Prostate gland (tissue), 2 donors: ENCODE measurements at regions not wholly inside any gene's neighbourhood (a gene's known extent, or its start where the extent isn't known, plus 50 kb on each side); places are given as distances from the start of the nearest gene placed in this dataset.

Experiments used
- DNase-seq: peaks from one replicate; pipeline ENCODE4 v3.0.0-alpha.2; 2019; ENCODE audit warnings: low spot score
- H3K27ac ChIP-seq, 2 donors: fragments of 200-600 bp; sonication (generic); 2 replicates each; pipeline ENCODE4 v1.5.1; 2017 to 2019
- H3K27me3 ChIP-seq: fragments of 200-600 bp; sonication (generic); replicated peaks from 2 replicates; pipeline ENCODE4 v1.5.1; 2019; ENCODE audit not compliant: insufficient read depth
- H3K36me3 ChIP-seq, 2 donors: fragments of 200-600 bp; sonication (generic); 1 replicate in 1 of 2; 2 replicates in 1 of 2; pipeline versions ENCODE4 v1.5.1 to v1.8.1; 2017 to 2019
- H3K4me1 ChIP-seq: fragments of 200-600 bp; sonication (generic); replicated peaks from 2 replicates; pipeline ENCODE4 v1.5.1; 2019
- H3K4me3 ChIP-seq, 2 donors: fragments of 200-600 bp; sonication (generic); 2 replicates each; pipeline ENCODE4 v1.5.1; 2017 to 2019
- H3K9me3 ChIP-seq: fragments of 200-600 bp; sonication (generic); 2 replicates; pipeline ENCODE4 v1.5.1; 2017
- POLR2A ChIP-seq: fragments of 450-650 bp; IDR thresholded peaks from one replicate; pipeline ENCODE4 v1.6.1; 2016; ENCODE audit warnings: antibody characterized with exemption, mild to moderate bottlenecking
- POLR2AphosphoS5 ChIP-seq: sonication (generic); formaldehyde crosslinking; IDR thresholded peaks from one replicate; pipeline ENCODE4 v1.6.1; 2017; ENCODE audit warnings: antibody characterized with exemption
- WGBS: methylation state at CpG from one replicate; pipeline ENCODE4 v1.1.5; 2018; 5-methylcytosine and 5-hydroxymethylcytosine counted together
- intact Hi-C: fragments of 100-400 bp; cut with DNase I; formaldehyde crosslinking; loops from one replicate; pipeline ENCODE4 v1.14.2; 2022
- TF ChIP-seq, protein P1 (sequence below), 4 experiments: fragments of 200-600 bp in 2 of 4; fragments of 450-650 bp in 2 of 4; sonication (generic) in 2 of 4; IDR thresholded peaks; 1 replicate in 3 of 4; 2 replicates in 1 of 4; pipeline ENCODE4 v1.5.1; 2016 to 2019; ENCODE audit warnings: antibody characterized with exemption in 4 of 4, mild to moderate bottlenecking in 2 of 4, moderate library complexity in 2 of 4

GRCh38 chr17:15129986-15130385 is 135.1 kb downstream of the PMP22 start:
- Histone ChIP-seq H3K9me3 (no peaks in the 10 kb centered on the region), H3K4me1 (no peaks in the 10 kb centered on the region), H3K36me3 (no peaks in the 10 kb centered on the region), H3K27ac (no peak overlapping the region), H3K27me3 (no peaks in the 10 kb centered on the region), H3K4me3 (no peak overlapping the region)
- WGBS = 26% methylated on average over 3 of the region's 3 CpGs
- DNase-seq = no peak
- TF ChIP-seq, protein P1, sequence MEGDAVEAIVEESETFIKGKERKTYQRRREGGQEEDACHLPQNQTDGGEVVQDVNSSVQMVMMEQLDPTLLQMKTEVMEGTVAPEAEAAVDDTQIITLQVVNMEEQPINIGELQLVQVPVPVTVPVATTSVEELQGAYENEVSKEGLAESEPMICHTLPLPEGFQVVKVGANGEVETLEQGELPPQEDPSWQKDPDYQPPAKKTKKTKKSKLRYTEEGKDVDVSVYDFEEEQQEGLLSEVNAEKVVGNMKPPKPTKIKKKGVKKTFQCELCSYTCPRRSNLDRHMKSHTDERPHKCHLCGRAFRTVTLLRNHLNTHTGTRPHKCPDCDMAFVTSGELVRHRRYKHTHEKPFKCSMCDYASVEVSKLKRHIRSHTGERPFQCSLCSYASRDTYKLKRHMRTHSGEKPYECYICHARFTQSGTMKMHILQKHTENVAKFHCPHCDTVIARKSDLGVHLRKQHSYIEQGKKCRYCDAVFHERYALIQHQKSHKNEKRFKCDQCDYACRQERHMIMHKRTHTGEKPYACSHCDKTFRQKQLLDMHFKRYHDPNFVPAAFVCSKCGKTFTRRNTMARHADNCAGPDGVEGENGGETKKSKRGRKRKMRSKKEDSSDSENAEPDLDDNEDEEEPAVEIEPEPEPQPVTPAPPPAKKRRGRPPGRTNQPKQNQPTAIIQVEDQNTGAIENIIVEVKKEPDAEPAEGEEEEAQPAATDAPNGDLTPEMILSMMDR (IDR thresholded peaks at IDR 0.05) = no peak
- no peak for TF ChIP-seq POLR2AphosphoS5
- TF ChIP-seq POLR2A = no peak
- intact Hi-C loops = no loop called here

GRCh38 chr17:15124746-15125145 is 140.4 kb downstream of the PMP22 start:
- intact Hi-C loops = no loop called here
- no peak for DNase-seq
- no peak overlapping the region for H3K27ac ChIP-seq
- 70% methylated on average over 1 of the region's 1 CpG for WGBS
- H3K9me3 ChIP-seq = no peaks in the 10 kb centered on the region
- no peak for TF ChIP-seq POLR2AphosphoS5
- TF ChIP-seq POLR2A = no peak
- peaks cover 2% of the 10 kb centered on the region for H3K27me3 ChIP-seq
- no peak overlapping the region for H3K4me3 ChIP-seq
- no peaks in the 10 kb centered on the region for H3K4me1 ChIP-seq
- H3K36me3 ChIP-seq = no peaks in the 10 kb centered on the region

GRCh38 chr17:15124264-15124595 is 140.9 kb downstream of the PMP22 start:
- intact Hi-C loops = no loop called here
- no peak overlapping the region for H3K4me3 ChIP-seq
- 59% methylated on average over 2 of the region's 2 CpGs for WGBS
- TF ChIP-seq POLR2AphosphoS5 (no peak), POLR2A (no peak)
- TF ChIP-seq, protein P1 (IDR thresholded peaks at IDR 0.05) = no peak
- H3K4me1 ChIP-seq = no peaks in the 10 kb centered on the region
- no peaks in the 10 kb centered on the region for H3K9me3 ChIP-seq
- H3K27me3 ChIP-seq = peaks cover 2% of the 10 kb centered on the region
- no peak for DNase-seq
- no peak overlapping the region for H3K27ac ChIP-seq
- H3K36me3 ChIP-seq = no peaks in the 10 kb centered on the region

- intact Hi-C loops = no loop called here
- TF ChIP-seq POLR2A = no peak
- TF ChIP-seq, protein P1 (IDR thresholded peaks at IDR 0.05) = no peak
- H3K9me3 ChIP-seq = no peaks in the 10 kb centered on the region
- no peaks in the 10 kb centered on the region for H3K36me3 ChIP-seq
- H3K4me1 ChIP-seq = no peaks in the 10 kb centered on the region
- DNase-seq = no peak
- no peak overlapping the region for H3K4me3 ChIP-seq
- peaks cover 2% of the 10 kb centered on the region for H3K27me3 ChIP-seq
- 71% methylated on average over 5 of the region's 5 CpGs for WGBS
- no peak overlapping the region for H3K27ac ChIP-seq
These were observed 141.4 kb downstream of the PMP22 start for GRCh38 chr17:15123593-15124263.

DNA sequence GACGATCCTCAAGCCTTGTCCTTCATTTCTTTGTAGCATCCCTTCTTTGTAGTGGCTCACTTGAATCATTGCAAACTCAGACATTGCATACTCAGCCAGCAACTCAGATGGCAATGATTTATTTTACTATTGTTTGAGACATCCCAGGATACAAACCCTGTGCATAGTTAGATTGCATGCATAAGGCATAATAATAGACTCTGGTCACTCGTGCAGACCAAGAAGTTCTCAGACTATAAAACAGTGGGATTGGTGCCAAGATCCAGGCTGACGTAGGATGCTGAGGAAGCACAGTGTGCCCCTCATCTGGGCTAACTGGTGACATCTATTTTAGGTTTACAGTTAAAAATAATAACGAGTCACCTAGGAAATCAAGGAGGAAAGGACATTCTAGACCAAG is 142.3 kb downstream of the PMP22 start:
- Histone ChIP-seq H3K27ac (no peak overlapping the region), H3K27me3 (peaks cover 2% of the 10 kb centered on the region), H3K4me1 (no peaks in the 10 kb centered on the region), H3K9me3 (no peaks in the 10 kb centered on the region), H3K4me3 (no peak overlapping the region), H3K36me3 (no peaks in the 10 kb centered on the region)
- 42% methylated on average over 4 of the region's 4 CpGs for WGBS
- intact Hi-C loops = no loop called here
- DNase-seq = no peak
- TF ChIP-seq POLR2A (no peak), POLR2AphosphoS5 (no peak)
- TF ChIP-seq, protein P1 (IDR thresholded peaks at IDR 0.05) = no peak
